DMS53 treated with DMSO at 0.1 percent for 48 hours (cell line): ENCODE measurements at regions not wholly inside any gene's neighbourhood (a gene's known extent, or its start where the extent isn't known, plus 50 kb on each side); places are given as distances from the start of the nearest gene placed in this dataset.
"Not testable (repeated sequence)": the region's sequence is repeated elsewhere in the genome, so short reads cannot be mapped to it uniquely, and the experiment has no call there.

ENCODE experiments used
- DNase-seq: peaks from one replicate; lab custom pipeline; 2025; ENCODE audit not compliant: unreplicated experiment; lab: John Stamatoyannopoulos, UW

- no peak for DNase-seq
Measured at GRCh38 chr3:5585085-5585484, 397.6 kb downstream of the EDEM1 start.

- no peak for DNase-seq
Measured at GRCh38 chr3:5606884-5607472, 419.5 kb downstream of the EDEM1 start.

GRCh38 chr3:5607581-5607980, 420.1 kb downstream of the EDEM1 start:
- DNase-seq = no peak

GRCh38 chr3:5608971-5609370, 421.5 kb downstream of the EDEM1 start:
- not testable (repeated sequence) for DNase-seq

- DNase-seq = no peak
Measured at GRCh38 chr3:5613599-5613998, 426.1 kb downstream of the EDEM1 start.

- DNase-seq = no peak
Measured at GRCh38 chr3:5616873-5617272, 429.4 kb downstream of the EDEM1 start.

GRCh38 chr3:5618170-5618569, 430.7 kb downstream of the EDEM1 start:
- no peak for DNase-seq

GRCh38 chr3:5630406-5630805, 442.9 kb downstream of the EDEM1 start:
- no peak for DNase-seq

GRCh38 chr3:5633960-5634359, 446.5 kb downstream of the EDEM1 start:
- no peak for DNase-seq

- DNase-seq = no peak
Measured at GRCh38 chr3:5634411-5634810, 446.9 kb downstream of the EDEM1 start.

GRCh38 chr3:5635746-5636145, 448.2 kb downstream of the EDEM1 start:
- DNase-seq = no peak

- DNase-seq = no peak
Measured at GRCh38 chr3:5638550-5638949, 451.0 kb downstream of the EDEM1 start.

GRCh38 chr3:5644773-5645670, 457.5 kb downstream of the EDEM1 start:
- no peak for DNase-seq

- no peak for DNase-seq
Measured at GRCh38 chr3:5645692-5646410, 458.3 kb downstream of the EDEM1 start.

- DNase-seq = no peak
Measured at GRCh38 chr3:5650303-5650702, 462.8 kb downstream of the EDEM1 start.

- DNase-seq = no peak
Measured at GRCh38 chr3:5651351-5651750, 463.8 kb downstream of the EDEM1 start.

- DNase-seq = no peak
Measured at GRCh38 chr3:5653426-5654143, 466.1 kb downstream of the EDEM1 start.

GRCh38 chr3:5657106-5657505, 469.6 kb downstream of the EDEM1 start:
- DNase-seq = no peak

- no peak for DNase-seq
Measured at GRCh38 chr3:5663601-5664000, 476.1 kb downstream of the EDEM1 start.

GRCh38 chr3:5666455-5666854, 478.9 kb downstream of the EDEM1 start:
- no peak for DNase-seq

GRCh38 chr3:5673521-5673920, 486.0 kb downstream of the EDEM1 start:
- DNase-seq = no peak
